T-helper 22 cell (primary cell): ENCODE measurements at regions not wholly inside any gene's neighbourhood (a gene's known extent, or its start where the extent isn't known, plus 50 kb on each side); places are given as distances from the start of the nearest gene placed in this dataset.
"Not testable (repeated sequence)": the region's sequence is repeated elsewhere in the genome, so short reads cannot be mapped to it uniquely, and the experiment has no call there.

ENCODE experiments used
- DNase-seq: peaks from one replicate; pipeline ENCODE4 v3.0.0-alpha.2; 2020; ENCODE audit warnings: low read depth

GRCh38 chr14:25322784-25323183 lies 272.8 kb upstream of the STXBP6 start:
- DNase-seq, result no peak

DNA sequence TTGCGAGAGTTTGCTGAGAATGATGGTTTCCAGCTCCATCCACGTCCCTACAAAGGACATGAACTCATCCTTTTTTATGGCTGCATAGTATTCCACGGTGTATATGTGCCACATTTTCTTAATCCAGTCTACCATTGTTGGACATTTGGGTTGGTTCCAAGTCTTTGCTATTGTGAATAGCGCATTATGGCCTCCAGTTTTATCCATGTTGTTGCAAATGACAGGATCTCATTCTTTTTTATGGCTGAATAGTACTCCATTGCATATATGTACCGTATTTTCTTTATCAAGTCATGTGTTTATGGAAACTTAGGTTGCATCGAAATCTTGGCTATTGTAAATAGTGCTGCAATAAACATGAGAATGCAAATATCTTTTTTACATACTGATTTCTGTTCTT lies 266.1 kb upstream of the STXBP6 start:
- not testable (repeated sequence) for DNase-seq

GRCh38 chr14:25308244-25308643 lies 258.3 kb upstream of the STXBP6 start:
- no peak for DNase-seq

DNA sequence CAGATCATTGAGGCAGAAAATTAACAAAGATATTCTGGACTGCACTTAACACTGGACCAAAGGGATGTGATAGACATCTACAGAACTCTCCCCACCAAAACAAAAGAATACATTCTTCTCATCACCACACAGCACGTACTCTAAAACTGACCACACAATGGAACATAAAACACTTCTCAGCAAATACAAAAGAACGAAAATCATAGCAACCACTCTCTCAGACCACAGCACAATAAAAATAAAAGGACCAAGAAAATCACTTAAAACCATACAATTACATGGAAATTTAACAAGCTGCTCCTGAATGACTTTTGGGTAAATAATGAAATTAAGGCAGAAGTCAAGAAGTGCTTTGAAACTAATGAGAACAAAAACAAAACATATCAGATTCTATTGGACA lies 254.0 kb upstream of the STXBP6 start:
- no peak for DNase-seq

DNA sequence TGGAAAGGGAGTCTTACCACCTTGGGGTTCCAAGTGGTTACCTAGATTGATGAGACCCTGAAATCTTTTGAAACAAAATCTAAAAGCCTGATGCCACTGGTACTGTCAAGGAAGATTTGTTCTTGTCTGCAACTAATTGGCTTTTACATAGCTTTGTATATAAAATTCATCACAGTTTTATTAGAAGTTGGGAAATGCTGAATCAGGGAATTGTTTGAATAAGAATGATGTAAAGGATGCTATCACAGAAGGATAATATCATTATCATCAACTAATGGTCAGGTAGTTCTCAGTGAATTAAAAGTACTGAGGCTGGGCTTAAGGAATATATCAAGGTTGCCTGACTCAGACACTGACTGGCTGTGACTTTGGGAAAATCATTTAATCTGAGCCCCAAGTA lies 248.3 kb upstream of the STXBP6 start:
- no peak for DNase-seq

GRCh38 chr14:25290154-25290553 lies 240.2 kb upstream of the STXBP6 start:
- DNase-seq, result not testable (repeated sequence)

GRCh38 chr14:25274529-25274928 lies 224.6 kb upstream of the STXBP6 start:
- no peak for DNase-seq

GRCh38 chr14:25267186-25267585 lies 217.2 kb upstream of the STXBP6 start:
- no peak for DNase-seq

DNA sequence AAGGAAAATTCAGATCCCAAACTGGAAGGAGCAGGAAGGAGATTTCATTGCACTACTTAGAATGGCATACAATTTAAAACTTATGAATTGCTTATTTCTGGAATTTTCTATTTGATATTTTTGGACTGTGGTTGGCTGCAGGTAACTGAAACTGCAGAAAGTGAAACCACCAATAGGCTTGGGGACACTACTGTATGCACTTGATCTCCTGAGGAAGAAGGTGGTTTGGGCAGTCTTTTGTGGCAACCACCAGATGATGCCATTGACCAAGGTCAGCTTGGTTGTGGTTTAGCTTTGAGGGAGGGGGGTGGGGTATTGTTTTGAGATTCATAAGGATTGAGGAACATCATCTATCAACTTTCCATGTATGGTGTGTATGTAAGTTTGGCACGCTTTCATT lies 209.5 kb upstream of the STXBP6 start:
- no peak for DNase-seq

- no peak for DNase-seq
These were observed 202.8 kb upstream of the STXBP6 start for GRCh38 chr14:25252793-25253192.

- no peak for DNase-seq
These were observed 200.6 kb upstream of the STXBP6 start for GRCh38 chr14:25250516-25250915.

DNA sequence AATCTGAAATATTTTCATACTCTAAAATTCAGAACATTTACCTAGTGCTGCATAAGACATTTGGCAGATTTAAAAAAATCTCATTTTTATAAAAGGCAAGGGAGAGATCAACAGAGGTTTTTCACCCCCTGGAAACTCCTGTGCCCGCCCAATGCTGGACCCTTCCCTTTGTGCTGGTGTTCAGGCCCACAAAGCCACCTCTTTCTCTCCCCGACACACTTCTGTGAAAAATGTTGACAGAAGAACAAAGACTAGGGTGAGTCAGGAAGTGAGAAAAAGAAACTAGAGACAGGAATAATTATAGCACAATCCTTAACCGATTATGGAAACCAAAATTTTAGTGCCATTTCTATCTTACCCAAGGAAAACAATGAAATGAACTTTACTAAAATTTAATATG lies 197.7 kb upstream of the STXBP6 start:
- DNase-seq, result no peak

DNA sequence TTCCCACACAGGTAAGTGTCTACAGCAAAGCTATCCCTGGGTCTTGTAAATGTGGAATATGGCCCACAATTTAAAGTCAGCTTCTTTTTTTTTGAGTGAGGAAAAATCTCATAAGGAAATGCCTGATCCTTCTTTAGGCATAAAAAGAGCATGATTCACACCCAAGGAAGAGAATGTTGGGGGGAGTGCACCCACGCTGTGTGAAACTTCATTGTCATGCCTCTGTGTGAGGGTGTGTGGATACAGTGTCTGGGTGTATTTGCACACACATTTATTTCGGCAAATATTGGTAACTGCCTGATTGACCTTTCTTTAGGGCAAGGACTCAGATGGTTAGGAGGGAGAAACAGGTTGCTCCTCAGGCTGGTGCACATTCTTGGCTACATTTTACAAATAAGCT lies 196.8 kb upstream of the STXBP6 start:
- DNase-seq, result no peak

- no peak for DNase-seq
These were observed 189.2 kb upstream of the STXBP6 start for GRCh38 chr14:25239170-25239569.

DNA sequence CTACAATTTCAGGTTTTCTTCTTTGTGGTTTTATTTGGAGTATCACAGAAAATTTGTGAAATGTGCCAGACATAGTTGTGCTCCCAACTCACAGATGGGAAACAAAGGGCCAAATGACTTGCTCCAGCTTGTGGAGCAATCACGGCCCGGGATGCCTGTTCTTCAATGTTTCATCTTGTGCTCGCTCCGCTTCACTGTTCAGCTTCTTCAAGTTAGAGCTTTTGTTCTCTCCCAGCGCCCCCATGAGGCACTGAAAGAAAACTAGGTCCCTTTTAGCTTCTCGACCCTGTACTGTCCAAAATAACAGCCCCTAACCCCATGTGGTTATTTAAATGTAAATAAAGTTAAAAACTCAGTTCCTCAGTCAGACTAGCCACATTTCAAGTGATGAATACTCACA lies 187.9 kb upstream of the STXBP6 start:
- no peak for DNase-seq

GRCh38 chr14:25233613-25234012 lies 183.7 kb upstream of the STXBP6 start:
- DNase-seq, result no peak

GRCh38 chr14:25231004-25231403 lies 181.1 kb upstream of the STXBP6 start:
- DNase-seq, result no peak

GRCh38 chr14:25226214-25226613 lies 176.3 kb upstream of the STXBP6 start:
- DNase-seq, result no peak

GRCh38 chr14:25222256-25222655 lies 172.3 kb upstream of the STXBP6 start:
- DNase-seq, result no peak

DNA sequence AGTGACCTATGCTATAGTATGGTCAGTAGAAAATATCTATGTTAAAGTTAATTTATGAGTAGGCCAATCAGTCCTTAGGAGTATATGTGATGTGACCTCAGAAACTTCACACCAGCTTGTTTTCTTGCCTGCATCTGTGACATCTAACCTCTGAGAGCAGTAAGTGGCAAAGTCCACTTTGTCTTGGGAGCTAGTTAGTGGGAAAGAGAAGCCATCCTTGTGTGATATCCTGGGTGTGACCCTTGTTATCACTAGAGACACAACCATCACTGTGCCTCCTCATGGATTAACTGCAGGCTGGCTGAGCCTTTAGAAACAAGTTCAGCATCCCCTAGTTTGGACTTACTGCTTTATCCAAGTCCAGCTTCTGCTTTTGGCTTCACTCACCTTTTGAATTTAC lies 170.6 kb upstream of the STXBP6 start:
- DNase-seq, result no peak

DNA sequence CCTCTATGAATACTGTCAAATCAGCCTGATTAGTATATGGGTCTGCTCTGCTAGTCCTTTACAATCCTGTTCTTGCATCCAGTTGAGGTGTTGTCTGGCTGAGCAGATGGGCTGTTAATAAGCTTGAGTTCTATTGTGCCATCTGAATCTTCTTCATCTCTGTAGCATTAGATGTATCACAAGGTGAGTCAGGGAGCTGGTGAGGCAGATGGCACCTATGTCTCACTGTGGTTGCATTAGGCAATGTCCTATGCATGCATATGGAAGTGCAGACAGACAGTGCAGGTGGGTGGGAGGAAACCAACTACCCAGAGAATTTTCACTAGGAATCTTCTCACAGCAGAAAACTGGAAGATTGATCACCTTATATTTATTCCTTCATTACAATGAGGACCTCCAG lies 165.7 kb upstream of the STXBP6 start:
- DNase-seq, result no peak

DNA sequence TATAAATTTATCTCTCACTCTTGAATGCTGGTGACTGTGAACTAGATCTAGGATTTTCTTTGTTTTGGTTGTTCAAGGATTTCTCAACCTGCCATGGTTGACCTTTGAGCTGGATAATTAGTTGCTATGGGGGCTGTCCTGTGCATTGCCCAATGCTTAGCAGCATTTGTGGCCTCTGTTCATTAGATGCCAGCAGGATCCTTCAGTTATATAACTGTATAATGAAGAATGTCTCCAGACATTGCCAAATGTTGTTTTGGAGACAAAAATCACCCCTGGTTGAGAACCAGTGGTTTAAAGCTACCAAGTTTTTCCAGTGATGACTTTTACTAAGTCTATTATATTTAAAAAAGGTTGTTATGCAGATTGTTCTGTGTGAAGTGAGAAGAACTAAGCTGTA lies 147.9 kb upstream of the STXBP6 start:
- no peak for DNase-seq

- no peak for DNase-seq
These were observed 130.3 kb upstream of the STXBP6 start for GRCh38 chr14:25180221-25180620.

GRCh38 chr14:25178255-25178654 lies 128.3 kb upstream of the STXBP6 start:
- no peak for DNase-seq
